Keratinocyte (primary cell): ENCODE measurements at regions not wholly inside any gene's neighbourhood (a gene's known extent, or its start where the extent isn't known, plus 50 kb on each side); places are given as distances from the start of the nearest gene placed in this dataset.

Experiments used
- DNase-seq: peaks from one replicate; pipeline ENCODE4 v3.0.0-alpha.2; 2011; ENCODE audit warnings: low read depth, missing footprints, low spot score
- FAIRE-seq: peaks from 2 replicates; lab custom pipeline; 2011; peaks lifted over from hg19 to GRCh38; lab: Jason Lieb, UNC
- H2AFZ ChIP-seq: 2 replicates; pipeline ENCODE4 v1.6.0; 2012; ENCODE audit warnings: low read length, control low read depth, inconsistent platforms; ENCODE audit not compliant: control insufficient read depth
- H3K27ac ChIP-seq: 2 replicates; pipeline ENCODE4 v1.5.1; 2011; ENCODE audit warnings: low read length; ENCODE audit not compliant: control insufficient read depth, insufficient read depth
- H3K27me3 ChIP-seq: 3 replicates; pipeline ENCODE4 v1.6.0; 2011; ENCODE audit warnings: low read length; ENCODE audit not compliant: control insufficient read depth, insufficient read depth; ENCODE audit errors: extremely low read depth
- H3K36me3 ChIP-seq, 2 experiments: 2 replicates in 1 of 2; 3 replicates in 1 of 2; pipeline ENCODE4 v1.5.1; 2011; ENCODE audit warnings: low read length in 2 of 2, mild to moderate bottlenecking in 1 of 2; ENCODE audit not compliant: control insufficient read depth in 2 of 2, insufficient read depth in 2 of 2; ENCODE audit errors: extremely low read depth in 1 of 2
- H3K4me1 ChIP-seq: 3 replicates; pipeline ENCODE4 v1.5.1; 2011; ENCODE audit warnings: low read length; ENCODE audit not compliant: control insufficient read depth, insufficient read depth; ENCODE audit errors: extremely low read depth
- H3K4me2 ChIP-seq: 3 replicates; pipeline ENCODE4 v1.6.0; 2011; ENCODE audit warnings: low read depth, low read length; ENCODE audit not compliant: control insufficient read depth, insufficient read depth; ENCODE audit errors: extremely low read depth
- H3K4me3 ChIP-seq, 3 experiments: fragments of 200-600 bp in 1 of 3; sonication (generic) in 1 of 3; 2 replicates in 2 of 3; 3 replicates in 1 of 3; pipeline ENCODE4 v1.5.1; 2011 to 2016; ENCODE audit warnings: low read length in 3 of 3, mild to moderate bottlenecking in 3 of 3, control low read depth in 2 of 3, inconsistent platforms in 1 of 3, low read depth in 1 of 3, mixed read lengths in 1 of 3, mixed run types in 1 of 3, moderate library complexity in 1 of 3; ENCODE audit not compliant: control insufficient read depth in 2 of 3, insufficient read depth in 2 of 3; ENCODE audit errors: extremely low read depth in 1 of 3
- H3K79me2 ChIP-seq: 2 replicates; pipeline ENCODE4 v1.6.0; 2012; ENCODE audit warnings: low read length; ENCODE audit not compliant: control insufficient read depth, insufficient read depth
- H3K9ac ChIP-seq: 3 replicates; pipeline ENCODE4 v1.6.0; 2011; ENCODE audit warnings: low read length; ENCODE audit not compliant: control insufficient read depth, insufficient read depth; ENCODE audit errors: extremely low read depth
- H3K9me1 ChIP-seq: 3 replicates; pipeline ENCODE4 v1.6.0; 2011; ENCODE audit warnings: low read length; ENCODE audit not compliant: control insufficient read depth, insufficient read depth; ENCODE audit errors: extremely low read depth
- H3K9me3 ChIP-seq: 2 replicates; pipeline ENCODE4 v1.5.1; 2012; ENCODE audit warnings: low read depth, low read length; ENCODE audit not compliant: control insufficient read depth
- H4K20me1 ChIP-seq: 3 replicates; pipeline ENCODE4 v1.6.0; 2011; ENCODE audit warnings: low read length; ENCODE audit not compliant: control insufficient read depth, insufficient read depth; ENCODE audit errors: extremely low read depth
- CTCF ChIP-seq, 3 experiments: IDR thresholded peaks in 1 of 3; conservative IDR thresholded peaks in 1 of 3; optimal IDR thresholded peaks in 1 of 3; 2 replicates in 2 of 3; 3 replicates in 1 of 3; pipeline versions ENCODE3 to v1.5.1; 2011; ENCODE audit warnings: low read length in 3 of 3, mild to moderate bottlenecking in 3 of 3, moderate library complexity in 2 of 3, control low read depth in 1 of 3, inconsistent platforms in 1 of 3; ENCODE audit not compliant: insufficient read depth in 2 of 3; ENCODE audit errors: extremely low read depth in 1 of 3
- EZH2 ChIP-seq: IDR thresholded peaks from one replicate; pipeline ENCODE4 v1.6.1; 2012; ENCODE audit warnings: inconsistent platforms, mild to moderate bottlenecking, low read length, moderate library complexity
- dilution Hi-C: fragments of 300-500 bp; cut with MboI; formaldehyde crosslinking; loops from one replicate; pipeline ENCODE4 v1.7.0; 2020; ENCODE audit warnings: low sequenced_read_pairs; ENCODE audit not compliant: extremely low pct_ligation_motif_present

- no peaks in the 10 kb centered on the region for H3K4me1 ChIP-seq
- no peak overlapping the region for H2AFZ ChIP-seq
- no peaks in the 10 kb centered on the region for H3K9me3 ChIP-seq
- H3K4me2 ChIP-seq = no peak overlapping the region
- H3K36me3 ChIP-seq = no peaks in the 10 kb centered on the region
- TF ChIP-seq EZH2 = no peak
- TF ChIP-seq CTCF (optimal IDR thresholded peaks at IDR 0.05 in 1 of 3, IDR thresholded peaks at IDR 0.05 in 1 of 3, conservative IDR thresholded peaks at IDR 0.05 in 1 of 3; ENCODE audit: extremely low read depth in 1 of 3, insufficient read depth in 2 of 3, low read length in 3 of 3) = no peak
- H3K4me3 ChIP-seq = no peak overlapping the region
- dilution Hi-C loops = no loop called here
- DNase-seq (no peak), FAIRE-seq (no peak)
- H4K20me1 ChIP-seq = no peaks in the 10 kb centered on the region
- H3K27me3 ChIP-seq = no peaks in the 10 kb centered on the region
- no peak overlapping the region for H3K9ac ChIP-seq
- no peaks in the 10 kb centered on the region for H3K79me2 ChIP-seq
- no peaks in the 10 kb centered on the region for H3K9me1 ChIP-seq
- no peak overlapping the region for H3K27ac ChIP-seq
These were observed 1089.8 kb downstream of the FAT4 start for GRCh38 chr4:126404549-126404948.

- no peaks in the 10 kb centered on the region for H3K4me1 ChIP-seq
These were observed 1090.7 kb downstream of the FAT4 start for GRCh38 chr4:126405369-126405982.

More at GRCh38 chr4:126405369-126405982, 1090.7 kb downstream of the FAT4 start:
- Histone ChIP-seq H3K9ac (no peak overlapping the region), H4K20me1 (no peaks in the 10 kb centered on the region), H3K79me2 (no peaks in the 10 kb centered on the region), H3K36me3 (no peaks in the 10 kb centered on the region), H3K4me3 (no peak overlapping the region), H3K9me3 (no peaks in the 10 kb centered on the region), H3K9me1 (no peaks in the 10 kb centered on the region), H3K27ac (no peak overlapping the region), H3K4me2 (no peak overlapping the region), H3K27me3 (no peaks in the 10 kb centered on the region), H2AFZ (no peak overlapping the region)
- dilution Hi-C loops = no loop called here
- TF ChIP-seq EZH2 = no peak
- peak; percentile 10 to 56 (median 14) for TF ChIP-seq CTCF (optimal IDR thresholded peaks at IDR 0.05 in 1 of 3, IDR thresholded peaks at IDR 0.05 in 1 of 3, conservative IDR thresholded peaks at IDR 0.05 in 1 of 3; ENCODE audit: extremely low read depth in 1 of 3, insufficient read depth in 2 of 3, low read length in 3 of 3)
- FAIRE-seq (no peak), DNase-seq (no peak)
